Activated T-cell treated with anti-CD3 and anti-CD28 coated beads for 4 hours (primary cell): ENCODE measurements at regions not wholly inside any gene's neighbourhood (a gene's known extent, or its start where the extent isn't known, plus 50 kb on each side); places are given as distances from the start of the nearest gene placed in this dataset.
"Not testable (repeated sequence)": the region's sequence is repeated elsewhere in the genome, so short reads cannot be mapped to it uniquely, and the experiment has no call there.

Experiments used
- DNase-seq: peaks from one replicate; pipeline ENCODE4 v3.0.0-alpha.2; 2020

GRCh38 chr3:82259994-82260393 lies 498.5 kb upstream of the GBE1 start:
- no peak for DNase-seq

GRCh38 chr3:82240322-82240721 lies 478.9 kb upstream of the GBE1 start:
- DNase-seq, result no peak

DNA sequence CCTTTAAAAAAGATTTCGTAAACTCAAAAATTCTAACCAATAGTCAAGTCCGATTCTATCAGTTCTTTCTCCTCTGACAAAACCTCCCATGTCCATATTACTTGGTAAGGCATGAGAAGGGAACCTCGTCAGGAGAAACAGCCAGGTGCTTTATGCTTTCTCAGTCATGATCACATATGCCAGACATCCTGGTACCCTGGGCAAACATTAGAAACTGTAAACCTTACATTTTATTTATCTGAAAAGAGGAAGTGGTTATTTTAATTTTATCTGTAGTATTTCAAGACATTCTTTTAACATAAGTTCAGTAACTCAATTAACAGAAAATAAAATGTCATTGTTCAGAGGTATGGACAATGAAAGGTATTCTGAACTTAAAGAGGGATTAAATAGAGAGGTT lies 474.8 kb upstream of the GBE1 start:
- DNase-seq, result no peak

DNA sequence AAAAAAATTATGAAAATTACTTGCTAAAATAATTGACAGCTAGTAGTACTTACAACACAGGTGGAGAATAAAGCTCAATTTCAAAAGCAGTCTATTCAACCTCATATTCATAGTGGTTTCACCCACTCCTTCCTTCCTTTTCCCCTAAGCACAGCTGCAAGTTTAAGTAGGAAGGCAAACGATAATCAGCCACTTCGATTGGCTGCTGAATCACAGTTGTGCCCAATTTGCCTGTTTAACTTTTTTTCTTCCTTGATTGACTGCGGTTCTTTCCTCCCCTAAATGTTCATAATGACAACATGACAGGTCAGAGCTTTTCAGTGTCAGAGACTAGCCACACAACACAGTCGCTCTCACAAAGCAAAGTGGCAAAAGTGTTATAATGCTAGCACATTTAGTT lies 468.0 kb upstream of the GBE1 start:
- DNase-seq, result no peak

DNA sequence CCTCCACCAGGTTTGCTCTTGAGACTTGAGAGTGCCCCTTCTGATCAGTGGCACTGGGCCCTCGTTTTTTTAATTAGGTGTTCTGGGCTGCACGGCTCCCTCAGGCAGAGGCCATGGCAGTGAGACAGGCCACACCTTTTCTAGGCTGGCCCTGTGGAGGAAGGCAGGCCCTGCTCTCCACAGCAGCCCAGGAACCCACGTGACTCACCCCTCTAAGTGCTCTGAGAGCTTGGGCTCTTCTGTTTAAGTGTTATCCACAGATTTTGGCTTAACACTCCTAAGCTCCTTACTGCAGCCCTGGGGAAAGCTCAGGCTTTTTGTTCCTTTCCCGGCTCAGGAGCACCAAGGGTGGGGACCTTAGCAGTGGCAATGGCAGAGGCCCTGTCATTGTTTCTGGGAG lies 463.2 kb upstream of the GBE1 start:
- no peak for DNase-seq

DNA sequence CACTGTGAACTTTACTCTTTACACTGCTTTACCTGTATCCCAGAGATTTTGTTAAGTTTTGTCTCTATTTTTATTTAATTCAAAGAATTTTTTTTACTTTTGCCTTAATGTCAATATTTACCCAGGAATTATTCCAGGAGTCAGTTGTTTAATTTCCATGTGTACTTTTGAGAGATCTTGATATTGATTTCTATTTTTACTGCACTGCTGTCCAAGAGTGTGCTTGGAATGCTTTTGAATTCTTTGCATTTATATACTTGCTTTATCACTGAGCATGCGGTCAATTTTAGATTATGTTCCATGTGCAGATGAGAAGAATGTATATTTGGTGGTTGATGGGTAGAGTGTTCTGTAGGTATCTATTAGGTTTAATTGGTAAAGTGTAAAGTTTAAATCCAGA lies 461.0 kb upstream of the GBE1 start:
- no peak for DNase-seq

DNA sequence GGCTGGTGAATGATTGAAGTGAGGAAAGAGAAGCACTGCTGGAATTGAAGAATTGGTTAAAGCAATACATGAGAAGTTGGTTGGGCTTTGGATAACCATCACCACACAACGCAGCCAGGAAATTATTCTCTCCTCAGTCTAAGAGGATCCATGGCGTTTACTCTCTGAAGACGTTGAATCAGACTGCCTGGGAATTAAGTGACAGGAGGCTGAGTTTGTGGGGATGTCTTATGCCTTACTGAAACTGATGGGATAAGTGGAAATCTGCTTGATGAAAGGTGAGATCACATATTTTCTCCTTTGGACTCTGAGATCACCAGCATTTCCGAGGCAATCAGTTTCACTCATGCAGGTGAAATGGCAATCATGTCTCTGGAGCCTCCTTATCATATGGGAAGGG lies 456.1 kb upstream of the GBE1 start:
- DNase-seq, result no peak

DNA sequence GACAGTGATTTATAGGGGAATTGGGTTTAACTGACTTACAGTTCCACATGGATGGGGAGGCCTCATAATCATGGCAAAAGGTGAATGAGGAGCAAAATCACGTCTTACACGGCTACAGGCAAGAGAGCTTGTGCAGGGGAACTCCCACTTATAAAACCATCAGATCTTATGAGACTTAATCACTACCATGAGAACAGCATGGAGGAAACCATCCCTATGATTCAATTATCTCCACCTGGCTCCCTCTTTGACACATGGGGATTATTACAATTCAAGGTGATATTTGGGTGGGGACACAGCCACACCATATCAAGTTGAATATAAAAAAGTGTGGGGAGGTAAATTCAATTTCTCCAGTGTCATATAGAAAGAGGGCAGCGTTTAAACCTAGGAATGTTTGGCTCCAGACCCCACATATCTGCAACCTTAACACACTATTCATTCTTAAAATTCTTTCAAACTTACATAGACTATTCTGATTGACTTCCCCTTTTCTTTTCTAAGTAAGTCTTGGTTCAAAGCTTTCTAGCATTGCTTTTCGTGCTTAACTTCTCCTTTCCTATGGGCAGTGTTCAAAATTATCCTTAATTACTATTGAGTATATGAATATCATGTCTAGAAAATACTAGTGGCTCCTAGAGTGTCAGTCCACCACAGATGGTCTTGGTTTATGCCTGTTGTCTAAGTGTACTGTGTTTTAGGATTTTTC lies 446.7 kb upstream of the GBE1 start:
- no peak for DNase-seq

GRCh38 chr3:82202269-82202668 lies 440.8 kb upstream of the GBE1 start:
- DNase-seq, result no peak

- no peak for DNase-seq
Observed at GRCh38 chr3:82201316-82201715, 439.9 kb upstream of the GBE1 start.

DNA sequence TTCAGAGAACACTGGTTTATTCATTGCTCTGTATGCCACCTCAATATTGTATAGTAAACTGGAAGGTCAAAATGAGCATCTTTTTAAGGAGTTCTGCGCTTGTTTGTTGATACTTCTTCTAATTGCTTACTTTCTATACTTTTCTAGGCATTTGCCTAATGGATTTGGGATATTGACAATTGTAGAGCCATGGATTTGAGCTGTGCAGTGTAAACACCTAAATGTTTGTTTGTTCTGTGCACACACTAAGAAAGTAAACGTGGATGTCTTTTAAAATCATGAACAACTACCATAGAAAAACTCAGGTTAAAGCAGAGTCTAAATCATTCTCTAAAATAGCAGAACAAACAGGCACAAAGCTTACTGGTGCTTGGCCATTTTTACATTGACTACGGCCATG lies 436.6 kb upstream of the GBE1 start:
- DNase-seq, result no peak

DNA sequence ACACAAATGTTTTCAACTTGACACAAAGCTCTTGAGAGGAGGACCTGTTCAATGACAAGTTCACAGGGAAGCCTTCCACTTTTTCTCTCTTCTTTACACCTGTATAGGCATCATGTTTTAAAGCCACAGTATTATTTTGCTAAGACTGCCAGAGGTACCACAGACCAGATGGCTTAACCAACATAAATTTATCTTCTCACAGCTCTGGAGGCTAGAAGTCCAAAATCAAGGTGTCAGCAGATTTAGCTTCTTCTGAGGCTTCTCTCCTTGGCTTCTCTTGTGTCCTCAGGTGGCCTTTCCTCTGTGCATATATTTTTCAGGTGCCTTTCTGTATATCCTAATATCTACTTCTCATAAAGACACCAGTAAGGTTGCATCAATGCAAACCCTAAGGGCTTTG lies 435.2 kb upstream of the GBE1 start:
- no peak for DNase-seq

- no peak for DNase-seq
Observed at GRCh38 chr3:82194870-82195269, 433.4 kb upstream of the GBE1 start.

GRCh38 chr3:82186017-82186416 lies 424.6 kb upstream of the GBE1 start:
- DNase-seq, result no peak

GRCh38 chr3:82179291-82179690 lies 417.8 kb upstream of the GBE1 start:
- no peak for DNase-seq

- no peak for DNase-seq
Observed at GRCh38 chr3:82178291-82178690, 416.8 kb upstream of the GBE1 start.

- DNase-seq, result no peak
Observed at GRCh38 chr3:82177774-82178173, 416.3 kb upstream of the GBE1 start.

DNA sequence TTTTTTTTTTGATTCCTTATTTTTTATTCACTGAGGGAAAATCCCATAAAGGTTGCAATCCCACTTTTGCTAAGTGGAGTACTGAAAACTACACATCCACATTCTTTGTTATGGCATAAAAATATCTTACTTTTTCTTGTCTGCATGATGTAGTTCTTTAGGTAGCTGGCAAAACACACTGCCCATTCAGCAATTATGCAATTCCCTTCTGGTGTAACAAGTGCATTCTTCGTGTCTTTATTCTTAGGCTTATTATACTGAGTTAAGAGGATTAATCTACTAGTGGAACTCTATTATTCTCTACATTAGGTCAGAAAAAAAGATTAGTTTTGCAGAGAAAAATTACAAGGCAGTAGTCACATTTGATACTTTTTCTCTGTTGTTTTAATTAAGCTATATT lies 403.8 kb upstream of the GBE1 start:
- no peak for DNase-seq

- no peak for DNase-seq
Observed at GRCh38 chr3:82163907-82164520, 402.6 kb upstream of the GBE1 start.

DNA sequence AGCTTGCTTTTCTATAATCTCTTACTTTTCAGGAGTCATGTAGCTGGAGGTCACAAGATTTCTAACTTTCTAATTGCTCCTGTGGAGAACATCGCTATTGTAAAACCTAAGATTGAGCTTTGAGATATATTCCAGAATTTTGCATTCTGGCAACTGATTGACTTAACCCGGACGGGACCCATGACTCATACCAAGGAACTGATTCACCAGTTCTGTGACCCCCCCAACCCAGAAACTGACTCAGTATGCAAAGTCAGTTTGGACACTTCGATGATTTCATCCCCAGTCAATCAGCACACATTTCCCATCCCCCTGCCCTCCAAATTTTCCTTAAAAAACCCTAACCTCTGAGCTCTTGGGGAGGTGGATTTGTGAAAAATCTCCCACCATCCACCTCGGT lies 396.5 kb upstream of the GBE1 start:
- no peak for DNase-seq

DNA sequence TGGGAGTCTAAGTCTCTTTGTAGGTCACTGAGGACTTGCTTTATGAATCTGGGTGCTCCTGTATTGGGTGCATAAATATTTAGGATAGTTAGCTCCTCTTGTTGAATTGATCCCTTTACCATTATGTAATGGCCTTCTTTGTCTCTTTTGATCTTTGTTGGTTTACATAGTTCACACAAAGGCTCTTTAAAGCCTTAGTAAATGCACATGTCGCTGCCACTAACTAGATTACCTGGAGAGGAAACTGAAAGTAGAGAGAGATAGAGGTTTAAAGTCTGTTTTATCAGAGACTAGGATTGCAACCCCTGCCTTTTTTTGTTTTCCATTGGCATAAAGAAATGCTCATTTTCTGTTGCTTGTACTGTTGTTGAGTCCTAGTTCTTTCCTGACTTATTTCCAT lies 392.4 kb upstream of the GBE1 start:
- DNase-seq, result not testable (repeated sequence)

DNA sequence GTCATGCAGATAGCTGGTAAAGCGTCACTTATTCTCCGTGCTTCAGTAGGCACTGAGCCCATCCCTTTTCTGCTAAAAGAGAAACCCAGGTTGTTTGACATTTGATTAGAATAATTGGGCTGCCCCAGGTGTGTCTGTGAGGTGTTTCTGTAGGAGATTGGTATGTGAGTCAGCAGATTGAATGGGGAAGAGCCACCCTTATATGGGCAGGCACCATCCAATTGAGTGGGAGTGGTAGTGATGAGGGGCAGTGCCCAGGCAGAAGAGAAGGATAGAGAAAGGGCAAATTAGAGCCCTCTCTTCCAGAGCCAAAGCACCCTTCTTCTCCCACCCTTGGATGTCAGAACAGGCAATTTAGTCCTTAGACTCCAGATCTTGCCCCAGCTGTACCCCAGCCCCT lies 384.3 kb upstream of the GBE1 start:
- DNase-seq, result no peak

DNA sequence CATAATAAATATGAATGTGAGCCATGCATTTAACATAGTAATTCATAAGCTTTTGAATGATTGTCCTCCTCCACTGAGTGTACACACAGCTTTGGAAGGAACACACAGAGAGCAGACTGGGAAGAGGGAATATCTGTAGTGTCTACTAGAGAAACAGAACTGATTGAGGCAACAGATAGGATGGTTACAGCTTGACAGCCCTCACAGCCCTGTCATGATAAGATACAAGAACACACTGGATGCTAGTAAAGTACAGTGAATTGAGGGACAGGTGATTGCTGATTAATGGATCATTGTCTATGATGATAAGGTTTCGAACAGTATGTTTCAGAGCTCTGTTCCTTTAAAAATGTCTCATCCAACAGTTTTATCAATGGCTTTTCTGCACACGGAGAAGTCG lies 383.4 kb upstream of the GBE1 start:
- DNase-seq, result no peak

DNA sequence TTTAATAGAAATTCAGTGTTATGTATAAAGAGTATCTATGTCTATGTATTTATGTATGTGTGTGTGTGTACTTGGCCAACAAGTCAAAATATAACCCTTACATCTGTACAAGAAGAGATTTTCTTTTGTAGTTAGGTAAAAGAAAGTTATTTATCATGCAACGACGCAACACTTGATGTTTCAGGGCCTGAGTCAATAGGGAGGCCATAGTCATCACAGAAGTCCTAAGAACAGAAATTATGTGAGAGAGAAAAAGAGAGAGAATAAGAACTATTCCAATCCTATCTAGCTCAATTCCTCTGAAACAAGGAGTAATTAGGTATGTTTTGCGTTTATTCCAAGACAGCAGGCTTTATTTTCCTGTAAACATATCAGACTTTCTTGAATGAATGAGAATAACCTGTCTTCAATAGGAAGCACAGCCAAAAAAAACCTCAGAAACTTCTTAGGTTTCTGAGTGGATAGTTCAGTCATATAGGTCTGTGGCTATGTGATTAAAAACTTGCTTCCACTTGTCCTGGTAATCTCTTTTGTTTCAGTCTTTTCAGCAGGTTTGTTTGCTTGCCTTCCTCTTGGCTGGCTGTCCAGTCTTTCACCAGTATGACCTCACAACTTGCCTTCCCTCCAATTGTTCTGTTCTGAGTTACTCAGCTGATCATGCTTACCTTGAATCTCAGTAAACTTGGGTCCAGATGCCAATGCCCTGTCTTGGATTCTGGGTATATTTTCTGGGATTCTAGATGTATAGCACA lies 382.4 kb upstream of the GBE1 start:
- no peak for DNase-seq
